Choroid plexus epithelial cell (primary cell): ENCODE measurements at regions not wholly inside any gene's neighbourhood (a gene's known extent, or its start where the extent isn't known, plus 50 kb on each side); places are given as distances from the start of the nearest gene placed in this dataset.

Experiments
- DNase-seq: peaks from one replicate; pipeline ENCODE4 v3.0.0-alpha.2; 2010; ENCODE audit warnings: low read depth
- H3K4me3 ChIP-seq: 2 replicates; pipeline ENCODE4 v1.5.1; 2011; ENCODE audit warnings: low read depth, mild to moderate bottlenecking, control low read depth, low read length, moderate library complexity
- TF ChIP-seq, protein P1 (sequence below): conservative IDR thresholded peaks from 2 replicates; pipeline ENCODE4 v1.5.1; 2011; ENCODE audit warnings: low read depth, mild to moderate bottlenecking, control low read depth, inconsistent platforms, low read length, moderate library complexity

DNA sequence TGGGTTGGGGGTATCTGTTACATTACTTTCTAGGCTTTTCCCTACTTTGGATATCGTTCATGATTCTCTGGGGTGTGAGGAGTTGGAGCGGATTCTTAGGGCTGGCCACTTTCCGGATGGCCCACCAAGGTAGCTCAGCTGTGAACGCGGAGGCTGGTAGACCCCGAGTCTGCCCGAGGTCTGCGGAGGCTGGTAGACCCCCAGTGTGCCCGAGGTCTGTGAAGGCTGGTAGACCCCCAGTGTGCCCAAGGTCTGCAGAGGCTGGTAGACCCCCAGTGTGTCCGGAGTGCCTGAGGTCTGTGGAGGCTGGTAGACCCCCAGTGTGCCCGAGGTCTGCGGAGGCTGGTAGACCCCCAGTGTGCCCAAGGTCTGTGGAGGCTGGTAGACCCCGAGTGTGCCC is 99.2 kb upstream of the ZNF469 start:
- DNase-seq = no peak
- H3K4me3 ChIP-seq = no peak overlapping the region
- TF ChIP-seq, protein P1, sequence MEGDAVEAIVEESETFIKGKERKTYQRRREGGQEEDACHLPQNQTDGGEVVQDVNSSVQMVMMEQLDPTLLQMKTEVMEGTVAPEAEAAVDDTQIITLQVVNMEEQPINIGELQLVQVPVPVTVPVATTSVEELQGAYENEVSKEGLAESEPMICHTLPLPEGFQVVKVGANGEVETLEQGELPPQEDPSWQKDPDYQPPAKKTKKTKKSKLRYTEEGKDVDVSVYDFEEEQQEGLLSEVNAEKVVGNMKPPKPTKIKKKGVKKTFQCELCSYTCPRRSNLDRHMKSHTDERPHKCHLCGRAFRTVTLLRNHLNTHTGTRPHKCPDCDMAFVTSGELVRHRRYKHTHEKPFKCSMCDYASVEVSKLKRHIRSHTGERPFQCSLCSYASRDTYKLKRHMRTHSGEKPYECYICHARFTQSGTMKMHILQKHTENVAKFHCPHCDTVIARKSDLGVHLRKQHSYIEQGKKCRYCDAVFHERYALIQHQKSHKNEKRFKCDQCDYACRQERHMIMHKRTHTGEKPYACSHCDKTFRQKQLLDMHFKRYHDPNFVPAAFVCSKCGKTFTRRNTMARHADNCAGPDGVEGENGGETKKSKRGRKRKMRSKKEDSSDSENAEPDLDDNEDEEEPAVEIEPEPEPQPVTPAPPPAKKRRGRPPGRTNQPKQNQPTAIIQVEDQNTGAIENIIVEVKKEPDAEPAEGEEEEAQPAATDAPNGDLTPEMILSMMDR = no peak

DNA sequence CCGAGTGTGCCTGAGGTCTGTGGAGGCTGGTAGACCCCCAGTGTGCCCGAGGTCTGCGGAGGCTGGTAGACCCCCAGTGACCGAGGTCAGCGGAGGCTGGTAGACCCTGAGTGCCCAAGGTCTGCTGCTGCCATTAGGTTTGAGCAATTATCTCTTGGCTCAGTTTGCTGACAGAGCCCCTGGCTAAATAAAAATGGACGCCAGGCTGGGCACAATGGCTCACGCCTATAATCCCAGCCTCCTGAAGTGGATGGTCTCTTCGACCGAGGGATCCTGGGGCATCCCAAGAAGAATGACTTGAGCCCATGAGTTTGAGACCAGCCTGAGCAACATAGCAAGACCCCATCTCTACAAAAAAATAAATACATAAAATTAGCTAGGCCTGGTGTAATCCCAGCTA is 98.7 kb upstream of the ZNF469 start:
- TF ChIP-seq, protein P1 = no peak
- no peak overlapping the region for H3K4me3 ChIP-seq
- no peak for DNase-seq

DNA sequence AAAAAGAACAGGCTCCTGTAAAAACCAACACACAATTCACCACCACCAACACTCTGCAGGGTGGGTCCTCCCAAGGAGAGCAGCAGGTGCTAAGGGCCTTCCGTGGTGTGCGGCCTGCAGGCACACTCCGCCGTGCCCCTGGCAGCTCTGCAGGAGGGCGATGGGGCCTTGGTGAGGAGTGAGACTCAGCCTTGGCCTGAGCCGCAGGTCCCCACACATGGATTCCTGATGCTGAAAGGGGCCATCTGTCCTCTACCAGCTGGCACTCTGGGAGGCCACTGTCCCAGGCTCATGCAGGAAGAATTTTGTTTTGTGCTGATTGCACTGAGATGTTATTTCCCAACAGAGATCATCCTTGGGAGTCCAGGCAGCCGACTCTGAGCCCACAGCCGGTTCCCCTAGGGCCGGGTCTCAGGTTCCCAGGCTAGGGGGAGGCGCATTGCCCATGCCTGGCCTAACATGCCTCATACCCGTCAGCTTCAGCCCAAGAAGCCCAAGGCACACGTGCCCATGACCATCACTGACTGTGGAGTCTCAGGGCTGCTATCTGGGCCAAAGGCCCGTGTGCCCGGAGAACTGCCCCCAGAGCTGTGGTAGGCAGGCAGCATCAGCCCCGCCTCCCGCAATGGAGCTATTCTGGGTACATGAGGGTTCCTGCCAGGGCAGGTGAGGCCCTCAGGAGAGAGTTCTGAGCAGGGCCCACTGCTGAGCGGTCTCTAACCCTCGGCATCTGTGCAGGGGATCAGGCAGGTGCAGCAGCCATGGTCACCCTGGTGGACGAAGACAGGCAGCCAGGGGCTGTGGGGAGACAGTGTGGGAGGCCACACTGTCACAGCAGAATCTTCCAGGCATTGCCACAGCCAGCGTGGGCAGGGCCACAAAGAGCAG is 97.9 kb upstream of the ZNF469 start:
- no peak for DNase-seq
- no peak overlapping the region for H3K4me3 ChIP-seq
- TF ChIP-seq, protein P1 = no peak

DNA sequence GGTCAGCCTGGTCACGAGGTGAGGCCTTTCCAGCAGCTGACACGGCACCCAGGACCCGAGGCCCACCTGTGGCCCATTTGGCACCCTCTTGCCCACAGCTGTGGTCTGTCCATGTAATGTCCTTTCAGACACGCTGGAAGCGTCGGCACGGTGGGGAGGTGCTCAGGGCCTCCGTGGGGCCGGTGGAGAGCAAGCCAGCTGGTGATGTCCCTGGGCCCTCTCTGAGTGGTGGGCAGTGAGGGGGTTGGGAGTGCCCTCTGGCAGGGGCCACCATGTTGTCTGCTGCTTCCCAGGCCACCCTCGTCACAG is 97.3 kb upstream of the ZNF469 start:
- TF ChIP-seq, protein P1 = no peak
- no peak for DNase-seq
- no peak overlapping the region for H3K4me3 ChIP-seq

DNA sequence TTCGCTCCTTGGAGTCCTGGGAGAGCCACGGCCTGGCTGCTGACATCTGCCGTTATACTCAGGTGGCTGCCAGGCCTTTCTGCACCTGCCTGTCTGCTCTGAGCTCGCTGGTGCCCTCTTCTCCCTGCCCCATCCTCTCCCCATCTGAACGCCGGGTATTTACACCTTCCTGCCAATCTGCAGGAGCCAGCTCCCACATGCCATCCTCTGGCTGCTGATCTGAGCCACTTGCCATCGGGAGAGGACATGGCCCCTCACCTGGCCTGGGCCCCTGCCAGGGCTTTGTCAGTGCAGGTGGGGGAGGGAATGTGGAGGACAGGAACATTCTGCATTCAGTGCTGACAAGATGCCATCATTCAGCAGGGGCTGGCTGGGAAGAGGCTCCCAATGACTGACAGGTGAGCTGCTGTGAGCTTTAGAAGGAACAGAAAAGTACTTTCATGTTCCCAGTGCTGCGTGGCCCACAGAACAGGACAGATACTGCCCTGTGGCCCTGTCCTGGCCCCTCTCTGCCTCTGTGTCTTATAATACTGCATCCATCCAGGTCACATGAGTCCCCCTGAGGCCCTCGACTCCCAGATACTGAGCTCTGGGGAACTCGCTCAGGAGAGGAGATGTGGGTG is 96.3 kb upstream of the ZNF469 start:
- no peak overlapping the region for H3K4me3 ChIP-seq
- DNase-seq = no peak
- TF ChIP-seq, protein P1 = no peak

DNA sequence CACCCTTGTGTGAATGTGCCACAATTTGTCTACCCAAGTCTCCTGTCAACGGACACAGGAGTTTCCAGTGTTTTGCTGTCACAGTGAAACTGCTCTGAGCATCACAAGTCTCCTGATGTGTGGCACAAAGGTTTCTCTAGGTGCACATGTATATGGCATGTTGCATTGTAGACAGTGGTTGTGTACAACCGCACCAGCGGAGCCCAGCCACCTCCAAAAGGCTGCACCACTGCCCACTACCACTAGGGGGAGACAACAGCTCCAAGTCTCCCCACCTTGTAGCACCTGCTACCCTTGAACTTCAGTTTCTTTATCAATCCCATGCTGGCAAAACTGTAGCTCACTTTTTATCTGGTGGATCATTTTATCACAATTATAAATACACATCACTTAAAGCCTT is 95.5 kb upstream of the ZNF469 start:
- DNase-seq = no peak
- H3K4me3 ChIP-seq = no peak overlapping the region
- TF ChIP-seq, protein P1 = peak; percentile 63

DNA sequence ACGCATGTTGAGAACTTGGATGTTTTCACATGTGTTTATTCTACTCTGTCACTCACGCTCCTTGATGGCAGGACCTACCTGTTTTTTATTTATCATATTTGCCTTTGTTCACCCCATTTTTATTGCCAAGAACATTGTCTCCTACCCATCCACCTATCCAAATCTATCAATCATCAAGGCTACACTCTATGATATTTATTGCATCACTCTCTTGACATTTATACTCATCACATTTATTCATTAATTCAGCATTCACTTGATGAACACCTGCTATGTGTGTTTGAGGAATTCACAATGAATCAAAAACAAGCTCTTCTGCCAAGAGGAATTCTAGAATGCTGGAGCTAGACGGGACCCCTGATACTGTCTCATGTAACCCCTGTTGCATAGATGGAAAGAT is 94.5 kb upstream of the ZNF469 start:
- no peak overlapping the region for H3K4me3 ChIP-seq
- TF ChIP-seq, protein P1 = no peak

More for the DNA sequence above, 94.5 kb upstream of the ZNF469 start:
- DNase-seq = no peak
